ENCODE measurements at regions not wholly inside any gene's neighbourhood (a gene's known extent, or its start where the extent isn't known, plus 50 kb on each side); places are given as distances from the start of the nearest gene placed in this dataset.
"Not testable (repeated sequence)": the region's sequence is repeated elsewhere in the genome, so short reads cannot be mapped to it uniquely, and the experiment has no call there.

DNA sequence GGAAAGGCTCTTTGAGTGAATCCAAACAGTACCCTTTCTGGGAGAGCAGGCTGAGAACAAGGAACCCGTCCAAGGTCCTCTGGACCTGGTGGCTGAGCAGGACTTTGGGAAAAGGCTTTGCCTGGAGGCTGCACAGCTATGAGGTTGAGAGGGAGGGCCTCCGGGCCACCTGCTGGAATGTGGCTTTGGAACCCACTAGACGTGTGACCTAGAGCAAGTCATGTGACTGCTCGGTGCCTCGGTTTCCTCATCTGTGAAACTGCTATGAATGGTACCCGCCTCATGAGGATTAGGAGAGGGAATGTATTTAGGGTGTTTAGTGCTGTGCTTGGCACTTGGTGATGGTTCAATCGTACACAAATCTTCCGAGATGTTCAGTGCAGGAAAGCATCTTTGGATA, 50.4 kb downstream of the HAPSTR1 start:
- no peak for DNase-seq

DNA sequence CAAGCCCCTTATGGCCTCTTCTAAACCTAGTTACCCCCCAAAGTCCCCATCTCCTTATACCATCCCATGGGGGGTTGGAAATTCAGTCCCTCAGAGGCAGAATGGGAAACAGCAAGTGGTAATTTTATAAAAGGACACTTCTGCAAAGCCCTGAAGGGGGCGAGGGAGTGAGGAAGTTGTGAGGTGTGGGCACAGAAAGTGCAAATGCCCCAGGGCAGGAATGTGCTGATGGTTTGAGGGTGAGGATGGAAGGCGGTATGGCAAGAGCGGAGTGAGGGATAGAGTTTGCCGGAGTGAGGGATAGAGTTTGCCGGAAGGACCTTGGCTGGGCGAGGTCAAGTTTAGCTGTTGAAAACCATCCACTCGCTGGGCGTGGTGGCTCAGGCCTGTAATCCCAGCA, 52.7 kb downstream of the HAPSTR1 start:
- DNase-seq, result no peak

DNA sequence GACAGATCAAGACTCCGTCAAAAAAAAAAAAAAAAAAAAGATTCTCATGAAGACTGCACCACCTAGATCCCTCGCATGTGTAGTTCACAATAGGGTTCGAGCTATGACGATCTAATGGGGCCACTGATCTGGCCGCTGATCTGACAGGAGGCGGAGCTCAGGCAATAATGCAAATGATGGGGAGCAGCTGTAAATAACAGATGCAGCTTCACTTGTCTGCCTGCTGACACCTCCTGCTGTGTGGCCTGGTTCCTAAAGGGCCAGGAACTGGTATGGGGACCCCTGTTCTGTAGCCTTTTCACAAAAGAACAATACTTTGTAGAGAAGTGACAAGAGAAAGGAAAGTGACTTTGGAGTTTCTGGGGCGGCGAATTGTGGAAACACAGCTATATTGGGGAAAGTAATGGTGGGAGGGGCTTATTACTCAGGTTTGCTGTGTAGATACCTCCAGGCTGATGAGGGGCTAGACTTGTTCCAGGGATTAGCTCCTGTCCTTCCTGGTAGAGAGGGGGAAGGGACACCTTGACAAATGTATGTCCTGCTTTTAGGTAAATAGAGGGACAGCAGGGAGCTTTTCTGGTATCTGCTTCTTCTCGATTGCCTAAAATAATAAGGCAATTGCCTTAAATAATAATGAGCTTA, 57.1 kb downstream of the HAPSTR1 start:
- no peak for DNase-seq

DNA sequence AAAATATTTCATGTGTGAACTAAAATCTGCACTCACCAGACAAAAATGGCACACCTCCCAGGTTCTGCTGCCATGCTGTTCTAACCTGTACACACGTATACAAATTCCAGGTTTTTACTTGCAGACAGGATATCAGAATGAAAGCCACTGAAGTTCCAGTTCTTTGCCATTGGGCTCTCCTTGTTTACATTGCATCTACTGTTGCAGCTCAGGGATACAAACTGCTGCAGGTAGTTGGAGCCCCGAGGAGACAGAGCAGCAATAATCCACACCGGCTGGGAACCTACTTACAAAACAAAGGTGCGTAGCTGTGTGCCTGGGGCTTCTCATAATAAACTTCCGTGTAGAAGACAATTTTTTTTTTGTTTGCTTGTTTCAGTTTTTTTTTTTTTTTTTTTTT, 59.6 kb downstream of the HAPSTR1 start:
- peak; percentile 67 for DNase-seq

DNA sequence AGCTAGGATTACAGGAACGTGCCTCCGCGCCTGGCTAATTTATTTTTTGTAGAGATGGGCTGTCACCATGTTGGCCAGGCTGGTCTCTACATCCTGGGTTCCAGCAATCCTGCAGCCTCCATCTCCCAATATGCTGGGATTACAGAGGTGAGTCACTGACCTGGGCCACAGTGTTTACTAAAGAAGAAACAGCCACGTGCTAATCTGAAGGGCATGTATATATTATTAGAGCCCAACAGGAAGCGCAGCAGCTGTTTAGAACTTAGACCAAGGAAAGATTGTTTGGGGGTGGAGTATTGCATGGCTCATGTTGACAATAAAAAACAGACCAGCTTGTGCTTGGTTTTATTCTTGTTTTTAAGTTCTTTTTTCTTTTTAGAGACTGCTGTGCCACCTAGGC, 60.2 kb downstream of the HAPSTR1 start:
- DNase-seq, result peak; percentile 90

DNA sequence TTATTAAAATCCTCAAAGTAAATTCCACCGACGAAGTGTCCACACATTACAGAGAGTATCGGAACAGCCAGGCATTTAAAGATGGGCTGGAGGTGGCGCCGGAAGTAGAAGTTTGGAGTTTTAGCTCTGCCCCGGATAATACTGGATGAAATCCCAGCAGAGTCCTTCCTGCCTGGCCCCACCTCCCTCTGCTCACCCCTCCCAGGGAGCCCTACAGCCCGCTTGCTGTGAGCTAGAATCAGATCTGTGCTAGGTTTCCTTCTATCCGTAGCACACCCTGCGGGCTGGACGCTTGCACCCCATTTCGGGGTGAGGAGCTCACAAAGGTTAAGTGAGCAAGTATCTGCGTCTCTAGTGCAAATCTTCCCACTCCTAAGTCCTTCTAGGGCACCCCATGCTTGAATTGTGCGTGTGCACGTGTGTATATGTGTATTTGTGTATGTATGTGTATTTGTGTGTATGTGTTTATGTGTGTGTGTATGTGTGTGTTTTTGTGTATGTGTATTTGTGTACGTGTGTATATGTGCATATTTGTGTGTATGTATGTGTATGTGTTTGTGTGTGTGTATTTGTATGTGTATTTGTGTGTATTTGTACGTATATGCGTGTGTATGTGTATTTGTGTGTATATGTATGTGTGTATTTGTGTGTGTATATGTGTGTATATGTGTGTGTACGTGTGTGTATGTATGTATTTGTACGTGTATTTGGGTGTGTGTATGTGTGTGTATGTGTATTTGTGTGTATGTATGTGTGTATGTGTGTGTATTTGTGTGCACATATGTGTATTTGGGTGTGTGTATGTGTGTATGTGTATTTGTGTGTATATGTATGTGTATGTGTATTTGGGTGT, 61.4 kb downstream of the HAPSTR1 start:
- no peak for DNase-seq

DNA sequence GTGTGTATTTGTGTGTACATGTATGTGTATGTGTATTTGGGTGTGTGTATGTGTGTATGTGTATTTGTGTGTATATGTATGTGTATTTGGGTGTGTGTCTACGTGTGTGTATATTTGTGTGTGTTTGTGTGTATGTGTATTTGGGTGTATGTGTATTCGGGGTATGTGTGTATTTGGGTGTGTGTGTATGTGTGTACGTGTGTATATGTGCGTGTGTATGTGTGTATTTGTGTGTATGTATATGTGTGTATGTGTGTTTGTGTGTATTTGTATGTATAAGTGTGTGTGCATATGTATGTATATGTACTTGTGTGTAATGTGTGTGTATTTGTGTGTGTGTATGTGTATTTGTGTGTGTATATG, 62.0 kb downstream of the HAPSTR1 start:
- no peak for DNase-seq

DNA sequence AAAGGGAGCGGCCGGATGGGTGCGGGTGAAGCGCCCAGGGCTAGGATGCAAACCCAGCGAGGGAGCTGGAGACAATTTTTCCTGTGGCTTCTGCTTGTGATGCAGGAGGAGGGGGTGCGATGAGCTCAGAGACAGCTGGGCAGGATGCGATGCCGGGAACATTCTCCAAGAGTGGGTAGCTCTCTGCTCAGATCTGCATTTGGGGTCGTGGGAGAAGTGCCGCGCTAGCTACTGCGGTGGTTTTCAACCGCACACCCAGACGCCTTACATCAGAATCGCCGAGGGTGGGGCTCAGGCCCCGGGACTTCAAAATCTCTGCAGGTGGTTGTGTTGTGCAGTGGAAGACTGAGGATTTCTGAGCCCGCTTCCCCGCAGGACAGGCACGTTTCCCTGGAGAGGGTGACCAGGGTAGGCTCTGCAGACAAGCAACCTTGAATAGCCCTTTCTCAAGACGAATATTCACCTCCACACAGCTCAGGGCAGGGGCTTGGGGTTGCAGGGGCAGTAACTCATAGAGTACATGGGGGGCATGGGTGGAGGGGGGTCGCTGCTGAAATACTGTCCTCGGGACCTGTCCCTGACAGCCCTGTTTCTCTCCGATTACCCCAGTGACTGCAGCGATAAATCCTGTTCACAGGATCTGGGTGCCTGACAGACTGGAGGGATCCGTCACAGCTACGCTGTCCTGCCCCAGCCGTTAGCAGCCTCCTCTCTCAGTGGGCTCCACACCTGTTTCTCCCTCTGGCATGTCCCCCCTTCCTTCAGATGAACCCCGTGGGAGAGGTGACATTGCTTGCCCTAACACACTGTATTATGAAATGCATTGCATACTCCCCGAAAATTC, 63.3 kb downstream of the HAPSTR1 start:
- no peak for DNase-seq

DNA sequence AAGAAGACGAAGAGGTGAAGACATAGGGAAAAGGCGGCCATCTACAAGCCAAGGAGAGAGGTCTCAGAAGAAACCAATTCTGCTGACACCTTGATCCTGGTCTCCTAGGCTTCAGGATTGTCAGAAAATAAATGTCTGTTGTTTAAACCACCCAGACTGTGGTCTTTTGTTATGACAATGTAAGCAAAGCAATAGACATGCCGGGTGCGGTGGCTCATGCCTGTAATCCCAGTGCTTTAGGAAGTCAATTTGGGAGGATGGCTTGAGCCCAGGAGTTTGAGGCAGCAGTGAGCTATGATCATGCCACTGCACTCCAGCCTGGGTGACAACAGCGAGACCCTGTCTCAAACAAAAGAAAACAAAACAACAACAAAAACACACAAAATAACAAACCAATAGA, 64.4 kb downstream of the HAPSTR1 start:
- DNase-seq, result no peak

DNA sequence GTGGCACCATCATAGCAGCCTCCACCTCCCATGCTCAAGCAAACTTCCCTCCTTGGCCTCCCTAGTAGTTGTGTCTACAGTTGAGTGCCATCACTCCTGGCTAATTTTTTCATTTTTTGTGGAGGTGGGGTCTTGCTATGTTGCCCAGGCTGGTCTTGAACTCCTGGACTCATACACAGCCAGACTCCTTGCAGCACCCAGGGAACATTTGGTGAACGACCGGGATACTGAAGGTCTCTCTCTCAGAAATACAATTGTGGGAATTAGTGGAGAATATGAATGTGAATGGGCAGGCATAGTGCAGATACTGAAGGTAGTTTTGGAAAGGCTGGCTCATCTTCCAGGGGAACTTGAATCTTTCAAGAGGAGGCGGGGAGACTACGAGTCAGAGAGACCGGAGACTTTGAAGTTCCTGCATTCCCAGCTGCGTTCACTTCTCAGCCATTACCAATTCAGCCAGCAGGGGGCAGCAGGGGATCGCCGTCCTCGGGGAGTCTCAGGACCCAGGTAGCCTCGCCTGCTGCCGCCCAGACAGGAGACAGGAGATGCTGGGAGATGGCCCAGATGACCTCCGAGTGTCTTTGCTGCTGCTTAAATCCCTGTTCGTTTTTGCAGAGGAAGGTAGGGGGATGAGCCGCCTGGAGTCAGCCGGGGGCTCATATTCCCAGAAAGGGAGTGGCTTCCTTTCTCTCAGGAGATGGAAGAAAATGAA, 68.6 kb downstream of the HAPSTR1 start:
- DNase-seq, result peak; percentile 76

DNA sequence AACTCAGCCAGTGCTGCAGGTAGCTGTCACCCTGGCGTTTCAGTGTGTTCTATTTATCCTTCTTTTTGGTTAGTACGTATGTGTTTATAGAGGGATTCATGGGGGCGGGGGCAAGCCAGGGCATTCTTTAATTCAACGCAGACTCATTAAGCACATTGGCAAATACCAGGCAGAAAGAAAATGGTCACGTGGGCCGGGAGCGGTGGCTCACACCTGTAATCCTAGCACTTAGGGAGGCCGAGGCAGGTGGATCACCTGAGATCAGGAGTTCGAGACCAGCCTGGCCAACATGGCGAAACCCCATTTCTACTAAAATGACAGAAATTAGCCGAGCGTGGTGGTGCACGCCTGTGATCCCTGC, 69.1 kb downstream of the HAPSTR1 start:
- DNase-seq, result no peak

DNA sequence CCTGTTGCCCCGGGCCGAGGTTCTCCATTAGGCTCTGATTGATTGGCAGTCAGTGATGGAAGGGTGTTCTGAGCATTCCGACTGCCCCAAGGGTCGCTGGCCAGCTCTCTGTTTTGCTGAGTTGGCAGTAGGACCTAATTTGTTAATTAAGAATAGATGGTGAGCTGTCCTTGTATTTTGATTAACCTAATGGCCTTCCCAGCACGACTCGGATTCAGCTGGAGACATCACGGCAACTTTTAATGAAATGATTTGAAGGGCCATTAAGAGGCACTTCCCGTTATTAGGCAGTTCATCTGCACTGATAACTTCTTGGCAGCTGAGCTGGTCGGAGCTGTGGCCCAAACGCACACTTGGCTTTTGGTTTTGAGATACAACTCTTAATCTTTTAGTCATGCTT, 74.2 kb downstream of the HAPSTR1 start:
- no peak for DNase-seq

DNA sequence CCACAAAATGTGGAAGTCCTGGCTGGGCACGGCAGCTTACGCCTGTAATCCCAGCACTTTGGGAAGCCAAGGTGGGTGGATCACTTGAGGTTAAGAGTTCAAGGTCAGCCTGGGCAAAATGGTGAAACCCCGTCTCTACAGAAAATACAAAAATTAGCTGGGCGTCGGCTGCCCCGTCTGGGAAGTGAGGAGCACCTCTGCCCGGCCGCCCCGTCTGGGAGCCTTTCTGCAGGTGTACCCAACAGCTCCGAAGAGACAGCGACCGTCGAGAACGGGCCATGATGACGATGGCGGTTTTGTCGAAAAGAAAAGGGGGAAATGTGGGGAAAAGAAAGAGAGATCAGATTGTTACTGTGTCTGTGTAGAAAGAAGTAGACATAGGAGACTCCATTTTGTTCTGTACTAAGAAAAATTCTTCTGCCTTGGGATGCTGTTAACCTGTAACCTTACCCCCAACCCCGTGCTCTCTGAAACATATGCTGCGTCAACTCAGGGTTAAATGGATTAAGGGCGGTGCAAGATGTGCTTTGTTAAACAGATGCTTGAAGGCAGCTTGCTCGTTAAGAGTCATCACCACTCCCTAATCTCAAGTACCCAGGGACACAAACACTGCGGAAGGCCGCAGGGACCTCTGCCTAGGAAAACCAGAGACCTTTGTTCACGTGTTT, 75.0 kb downstream of the HAPSTR1 start:
- not testable (repeated sequence) for DNase-seq

DNA sequence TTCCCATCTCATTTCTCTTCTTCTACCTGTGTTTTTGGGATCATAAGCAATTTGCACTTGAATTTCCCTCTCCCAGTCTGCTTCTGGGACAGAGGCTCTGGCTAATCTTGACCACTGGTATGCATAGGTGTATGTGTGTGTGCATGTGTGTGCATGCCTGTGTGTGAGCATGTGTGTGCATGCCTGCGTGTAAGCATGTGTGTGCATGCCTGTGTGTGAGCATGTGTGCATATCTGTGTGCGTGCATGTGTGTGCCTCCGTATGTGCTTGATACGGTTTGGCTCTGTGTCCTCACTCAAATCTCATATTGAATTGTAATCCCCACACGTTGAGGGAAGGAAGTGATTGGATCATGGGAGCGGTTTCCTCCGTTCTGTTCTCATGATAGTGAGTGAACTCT, 77.7 kb downstream of the HAPSTR1 start:
- no peak for DNase-seq

DNA sequence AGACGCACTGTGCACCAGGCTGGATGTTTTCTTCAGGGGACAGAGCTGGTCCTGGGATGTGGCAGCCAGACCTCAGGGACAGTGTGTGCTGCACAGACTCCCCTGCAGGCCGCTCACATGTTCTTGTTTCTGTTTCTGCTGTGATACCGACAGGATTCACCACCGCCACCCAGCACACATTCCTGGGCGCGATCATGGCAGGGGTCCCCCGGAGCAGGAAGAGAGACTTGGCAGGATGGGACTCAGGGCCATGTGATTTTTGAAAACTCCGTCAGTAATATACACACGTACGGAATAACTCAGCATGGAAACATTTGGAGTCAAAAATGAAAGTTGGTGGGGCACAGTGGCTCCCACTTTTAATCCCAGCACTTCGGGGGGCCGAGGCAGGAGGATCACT, 79.0 kb downstream of the HAPSTR1 start:
- no peak for DNase-seq

DNA sequence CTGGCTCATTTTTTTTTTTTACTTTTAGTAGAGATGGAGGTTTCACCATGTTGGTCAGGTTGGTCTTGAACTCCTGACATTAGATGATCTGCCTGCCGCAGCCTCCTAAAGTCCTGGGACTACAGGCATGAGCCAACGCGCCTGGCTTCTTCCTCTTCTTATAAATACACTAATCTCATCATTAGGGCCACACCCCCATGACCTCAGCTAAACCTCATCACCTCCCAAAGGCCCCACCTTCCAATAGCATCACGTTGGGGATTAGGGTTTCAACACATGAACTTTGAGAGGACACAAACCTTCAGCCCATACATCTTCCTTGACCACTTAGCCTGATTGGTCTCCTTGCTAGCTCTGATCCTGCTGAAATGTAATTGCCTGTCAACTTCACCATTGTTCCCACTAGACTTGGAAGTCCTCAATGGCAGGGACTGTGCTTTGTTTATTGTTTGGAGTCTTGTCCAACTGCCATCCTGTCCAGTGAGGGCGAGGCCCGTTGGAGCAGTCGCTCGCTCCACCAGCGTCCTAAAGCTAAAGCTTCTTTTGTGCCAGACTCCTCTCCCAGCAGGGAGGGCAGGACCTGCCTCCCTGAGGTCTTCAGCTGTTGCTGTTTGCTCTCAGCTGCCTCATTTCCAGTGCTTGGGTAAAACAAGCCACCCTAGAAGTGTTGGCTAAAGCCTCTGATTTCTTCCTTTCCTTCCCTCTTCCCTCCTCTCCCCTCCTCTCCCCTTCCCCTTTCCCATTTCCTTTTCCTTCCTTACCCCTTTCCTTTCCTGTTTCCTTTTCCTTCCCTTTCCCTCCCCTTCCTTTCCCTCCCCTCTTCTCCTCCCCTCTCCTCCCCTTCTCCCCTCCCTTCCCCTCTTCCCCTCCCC, 85.3 kb downstream of the HAPSTR1 start:
- DNase-seq, result no peak

DNA sequence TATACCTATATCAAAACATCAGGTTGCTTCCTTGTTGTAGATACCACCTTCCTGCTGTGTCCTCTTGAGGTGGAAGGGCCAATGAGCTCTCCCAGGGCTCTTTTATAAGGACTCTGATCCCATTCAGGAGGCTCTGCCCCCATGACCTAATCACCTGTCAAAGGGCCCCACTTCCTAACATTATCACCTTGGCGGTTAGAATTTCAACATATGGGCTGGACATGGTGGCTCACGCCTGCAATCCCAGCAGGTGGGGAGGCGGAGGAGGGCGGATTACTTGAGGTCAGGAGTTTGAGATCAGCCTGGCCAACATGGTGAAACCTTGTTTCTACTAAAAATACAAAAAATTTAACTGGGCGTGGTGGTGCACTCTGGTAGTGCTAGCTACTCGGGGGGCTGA, 86.4 kb downstream of the HAPSTR1 start:
- no peak for DNase-seq

DNA sequence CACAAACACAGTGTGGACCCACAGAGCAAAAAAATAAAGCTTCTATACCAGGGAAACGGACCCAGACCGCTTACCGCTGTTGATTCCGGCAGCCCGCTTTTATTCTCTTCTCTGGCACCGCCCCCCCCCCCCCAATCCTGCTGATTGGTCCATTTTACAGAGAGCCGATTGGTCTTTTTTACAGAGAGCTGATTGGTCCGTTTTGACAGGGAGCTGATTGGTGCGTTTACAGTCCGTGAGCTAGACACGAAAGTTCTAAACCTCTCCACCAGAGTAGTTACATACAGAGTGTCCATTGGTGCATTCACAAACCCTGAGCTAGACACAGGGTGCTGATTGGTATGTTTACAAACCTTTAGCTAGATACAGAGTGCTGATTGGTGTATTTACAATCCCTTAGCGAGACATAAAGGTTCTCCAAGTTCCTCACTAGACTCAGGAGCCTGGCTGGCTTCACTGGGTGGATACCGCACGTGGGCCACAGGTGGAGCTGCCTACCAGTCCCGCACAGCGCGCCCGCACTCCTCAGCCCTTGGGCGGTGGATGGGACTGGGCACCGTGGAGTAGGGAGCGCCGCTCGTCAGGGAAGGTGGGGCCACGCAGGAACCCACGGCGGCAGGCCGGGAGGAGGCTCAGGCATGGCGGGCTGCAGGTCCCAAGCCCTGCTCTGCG, 92.4 kb downstream of the HAPSTR1 start:
- DNase-seq, result no peak

DNA sequence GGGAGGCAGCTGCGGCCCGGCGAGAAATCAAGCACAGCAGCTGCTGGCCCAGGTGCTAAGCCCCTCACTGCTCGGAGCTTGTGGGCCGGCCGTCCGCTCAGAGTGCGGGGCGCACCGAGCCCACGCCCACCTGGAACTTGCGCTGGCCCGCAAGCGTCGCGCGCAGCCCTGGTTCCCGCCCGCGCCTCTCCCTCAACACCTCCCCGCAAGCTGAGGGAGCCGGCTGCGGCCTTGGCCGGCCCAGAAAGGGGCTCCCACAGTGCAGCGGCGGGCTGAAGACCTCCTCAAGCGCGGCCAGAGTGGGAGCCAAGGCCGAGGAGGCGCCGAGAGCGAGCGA, 92.9 kb downstream of the HAPSTR1 start:
- no peak for DNase-seq

DNA sequence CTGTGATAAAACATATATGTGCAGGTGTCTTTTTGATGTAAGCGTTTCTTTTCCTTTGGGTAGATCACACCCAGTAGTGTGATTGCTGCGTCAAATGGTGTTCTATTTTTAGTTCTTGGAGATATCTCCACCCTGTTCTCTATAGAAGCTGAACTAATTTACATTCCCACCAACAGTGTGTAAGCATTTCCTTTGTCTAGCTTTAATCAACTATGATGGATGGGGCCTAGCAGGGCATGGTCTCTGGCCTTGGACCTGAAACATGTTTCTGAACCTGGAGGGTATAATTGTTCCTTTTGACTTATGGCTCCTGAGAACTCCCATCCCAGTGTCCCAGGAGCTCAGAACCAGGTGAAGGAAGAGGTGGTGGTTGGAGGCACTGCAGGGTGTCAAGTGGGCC, 93.9 kb downstream of the HAPSTR1 start:
- no peak for DNase-seq

DNA sequence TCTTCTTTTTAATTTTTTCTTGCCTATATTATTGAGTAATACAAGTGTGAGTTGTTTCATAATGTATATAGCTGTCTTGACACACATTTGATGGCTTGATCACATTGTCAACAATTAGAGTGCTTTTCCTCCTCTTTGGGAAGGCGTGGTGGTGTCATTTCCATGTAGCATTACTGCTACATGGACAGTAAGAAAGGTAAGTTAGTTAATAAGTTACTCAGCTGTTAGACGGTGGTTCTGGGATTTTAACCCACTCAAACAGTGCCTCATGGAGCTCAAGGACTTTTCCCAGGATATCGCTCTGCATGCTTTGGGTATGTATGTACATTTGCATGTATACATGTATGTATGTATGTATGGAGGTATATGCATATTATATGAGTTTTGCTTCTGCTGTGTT, 94.6 kb downstream of the HAPSTR1 start:
- DNase-seq, result peak; percentile 20

All from DMS53 (cell line).